CD4-positive, alpha-beta T cell (primary cell): ENCODE measurements at regions not wholly inside any gene's neighbourhood (a gene's known extent, or its start where the extent isn't known, plus 50 kb on each side); places are given as distances from the start of the nearest gene placed in this dataset.

Experiments used
- ATAC-seq: fragments of 200-7000 bp; cut with Tn5 transposase; one replicate; pipeline ENCODE4 v1.10.0; 2022; ENCODE audit warnings: mild to moderate bottlenecking; ENCODE audit not compliant: poor library complexity
- CTCF ChIA-PET: fragments of 350-600 bp; sonication (Branson Sonifier 250); formaldehyde crosslinking; loops from one replicate; lab custom pipeline; 2021; ENCODE audit warnings: antibody characterized with exemption, inconsistent platforms; lab: Charles Lee
- POLR2A ChIA-PET: fragments of 350-600 bp; sonication (Branson Sonifier 250); formaldehyde crosslinking; loops from one replicate; lab custom pipeline; 2021; ENCODE audit warnings: antibody characterized with exemption, inconsistent platforms; lab: Charles Lee
- DNase-seq, 14 experiments: peaks; one replicate each; pipeline ENCODE4 v3.0.0-alpha.2; 2013 to 2020; ENCODE audit warnings: mixed read lengths in 2 of 14
- H3K27ac ChIP-seq, 2 donors: one replicate each; pipeline versions ENCODE4 v1.5.1 to v1.7.0; 2013; ENCODE audit warnings: low read length in 2 of 2, low read depth in 1 of 2, mild to moderate bottlenecking in 1 of 2
- H3K27me3 ChIP-seq, 2 experiments: 1 replicate in 1 of 2; 2 replicates in 1 of 2; pipeline versions ENCODE4 v1.6.1 to v1.7.0; 2013; ENCODE audit warnings: low read length in 2 of 2, control low read depth in 1 of 2, mild to moderate bottlenecking in 1 of 2, moderate library complexity in 1 of 2; ENCODE audit not compliant: insufficient read depth in 2 of 2, control insufficient read depth in 1 of 2
- H3K36me3 ChIP-seq: one replicate; pipeline ENCODE4 v1.6.1; 2013; ENCODE audit warnings: low read length, control low read depth; ENCODE audit not compliant: insufficient read depth
- H3K4me1 ChIP-seq: one replicate; pipeline ENCODE4 v1.6.1; 2013; ENCODE audit warnings: low read length, control low read depth; ENCODE audit not compliant: insufficient read depth
- H3K4me3 ChIP-seq: one replicate; pipeline ENCODE4 v1.5.1; 2013; ENCODE audit warnings: mild to moderate bottlenecking, low read length, moderate library complexity
- H3K9me3 ChIP-seq, 2 experiments: 1 replicate in 1 of 2; 2 replicates in 1 of 2; pipeline versions ENCODE4 v1.6.1 to v1.7.0; 2013; ENCODE audit warnings: low read length in 2 of 2, mild to moderate bottlenecking in 2 of 2, control low read depth in 1 of 2, moderate library complexity in 1 of 2; ENCODE audit not compliant: control insufficient read depth in 1 of 2, insufficient read depth in 1 of 2
- H3K27ac Mint-ChIP-seq: one replicate; pipeline ENCODE4 v1.8.0; 2020; ENCODE audit warnings: mixed read lengths
- H3K27me3 Mint-ChIP-seq: one replicate; pipeline ENCODE4 v1.8.0; 2021; ENCODE audit warnings: mixed read lengths
- H3K36me3 Mint-ChIP-seq: one replicate; pipeline ENCODE4 v1.8.0; 2021; ENCODE audit warnings: low read depth, mixed read lengths
- H3K4me1 Mint-ChIP-seq: one replicate; pipeline ENCODE4 v1.8.0; 2021; ENCODE audit warnings: low read depth, mixed read lengths
- H3K4me3 Mint-ChIP-seq: one replicate; pipeline ENCODE4 v1.8.0; 2020; ENCODE audit warnings: mild to moderate bottlenecking, mixed read lengths
- H3K9me3 Mint-ChIP-seq: one replicate; pipeline ENCODE4 v1.8.0; 2020; ENCODE audit warnings: mixed read lengths
- CTCF ChIP-seq: fragments of 200-600 bp; IDR thresholded peaks from one replicate; pipeline ENCODE4 v1.8.0; 2022; ENCODE audit warnings: antibody characterized with exemption, mild to moderate bottlenecking
- intact Hi-C, 2 experiments: fragments of 100-400 bp; cut with DNase I in 1 of 2; cut with micrococcal nuclease in 1 of 2; formaldehyde crosslinking; loops; one replicate each; pipeline versions ENCODE4 v1.15.1 to v1.9.0; 2023 to 2025; cut with DNase I, micrococcal nuclease

- no peaks in the 10 kb centered on the region for H3K36me3 Mint-ChIP-seq
- no peaks in the 10 kb centered on the region for H3K27me3 Mint-ChIP-seq
- H3K27ac ChIP-seq: no peak overlapping the region
- H3K36me3 ChIP-seq: no peaks in the 10 kb centered on the region
- no peaks in the 10 kb centered on the region for H3K4me1 Mint-ChIP-seq
- TF ChIP-seq CTCF: no peak
- H3K27me3 ChIP-seq: no peaks in the 10 kb centered on the region
- H3K4me3 Mint-ChIP-seq: no peak overlapping the region
- no peak for DNase-seq
- H3K27ac Mint-ChIP-seq: no peak overlapping the region
- POLR2A ChIA-PET: no interaction called here
- no peak for ATAC-seq
- H3K4me3 ChIP-seq: no peak overlapping the region
- H3K9me3 ChIP-seq: no peaks in the 10 kb centered on the region
- intact Hi-C loops: no loop called here
- H3K9me3 Mint-ChIP-seq: peaks cover 4% of the 10 kb centered on the region
- no peaks in the 10 kb centered on the region for H3K4me1 ChIP-seq
- CTCF ChIA-PET: no interaction called here
Observed at GRCh38 chr5:116912221-116912620, 337.6 kb upstream of the SEMA6A start.

- no peaks in the 10 kb centered on the region for H3K27me3 ChIP-seq
- DNase-seq (no peak), ATAC-seq (no peak)
- no peaks in the 10 kb centered on the region for H3K27me3 Mint-ChIP-seq
- no peak overlapping the region for H3K4me3 ChIP-seq
- peaks cover 4% of the 10 kb centered on the region for H3K9me3 Mint-ChIP-seq
- H3K27ac ChIP-seq: no peak overlapping the region
- intact Hi-C loops: no loop called here
- H3K9me3 ChIP-seq: no peaks in the 10 kb centered on the region
- no peaks in the 10 kb centered on the region for H3K36me3 ChIP-seq
- no peaks in the 10 kb centered on the region for H3K4me1 ChIP-seq
- no peaks in the 10 kb centered on the region for H3K4me1 Mint-ChIP-seq
- no peak overlapping the region for H3K4me3 Mint-ChIP-seq
- TF ChIP-seq CTCF: no peak
- no peak overlapping the region for H3K27ac Mint-ChIP-seq
- ChIA-PET CTCF (no interaction called here), POLR2A (no interaction called here)
- H3K36me3 Mint-ChIP-seq: no peaks in the 10 kb centered on the region
Observed at GRCh38 chr5:116911074-116911473, 336.5 kb upstream of the SEMA6A start.

- H3K4me1 Mint-ChIP-seq: no peaks in the 10 kb centered on the region
- Histone ChIP-seq H3K27me3 (no peaks in the 10 kb centered on the region), H3K4me3 (no peak overlapping the region), H3K27ac (no peak overlapping the region), H3K4me1 (no peaks in the 10 kb centered on the region), H3K36me3 (no peaks in the 10 kb centered on the region), H3K9me3 (no peaks in the 10 kb centered on the region)
- no peak overlapping the region for H3K4me3 Mint-ChIP-seq
- intact Hi-C loops: no loop called here
- TF ChIP-seq CTCF: no peak
- H3K27me3 Mint-ChIP-seq: no peaks in the 10 kb centered on the region
- ChIA-PET POLR2A (no interaction called here), CTCF (no interaction called here)
- H3K27ac Mint-ChIP-seq: no peak overlapping the region
- ATAC-seq (no peak), DNase-seq (no peak)
- no peaks in the 10 kb centered on the region for H3K36me3 Mint-ChIP-seq
- no peaks in the 10 kb centered on the region for H3K9me3 Mint-ChIP-seq
Observed at GRCh38 chr5:116908537-116908936, 333.9 kb upstream of the SEMA6A start.
